Heart right ventricle (tissue), 16 donors: ENCODE measurements at regions not wholly inside any gene's neighbourhood (a gene's known extent, or its start where the extent isn't known, plus 50 kb on each side); places are given as distances from the start of the nearest gene placed in this dataset.

Source experiments
- ATAC-seq, 8 donors: fragments of 200-7000 bp; cut with Tn5 transposase; one replicate each; pipeline ENCODE4 v1.9.1; 2020; ENCODE audit warnings: mild to moderate bottlenecking in 8 of 8, moderate library complexity in 8 of 8, moderate number of reproducible peaks in 1 of 8
- DNase-seq, 2 donors: peaks; one replicate each; pipeline ENCODE4 v3.0.0-alpha.2; 2020
- H3K27ac ChIP-seq, 10 donors: fragments of 200-600 bp; sonication (generic) in 2 of 10; one replicate each; pipeline versions ENCODE4 v1.5.0 to v1.8.0; 2020 to 2022; ENCODE audit warnings: mild to moderate bottlenecking in 3 of 10
- H3K27me3 ChIP-seq, 7 donors: fragments of 200-600 bp; one replicate each; pipeline ENCODE4 v1.8.0; 2021 to 2022; ENCODE audit warnings: mild to moderate bottlenecking in 2 of 7
- H3K36me3 ChIP-seq, 9 donors: fragments of 200-600 bp; sonication (generic) in 1 of 9; one replicate each; pipeline versions ENCODE4 v1.5.0 to v1.8.0; 2020 to 2022; ENCODE audit warnings: mild to moderate bottlenecking in 2 of 9
- H3K4me1 ChIP-seq, 9 donors: fragments of 200-600 bp; sonication (generic) in 1 of 9; one replicate each; pipeline versions ENCODE4 v1.5.0 to v1.8.0; 2020 to 2022; ENCODE audit warnings: mild to moderate bottlenecking in 4 of 9
- H3K4me3 ChIP-seq, 10 donors: fragments of 200-600 bp; sonication (generic) in 2 of 10; one replicate each; pipeline versions ENCODE4 v1.5.0 to v1.8.0; 2020 to 2022; ENCODE audit warnings: mild to moderate bottlenecking in 7 of 10, moderate library complexity in 2 of 10
- H3K9me3 ChIP-seq, 11 donors: fragments of 200-600 bp in 10 of 11; sonication (generic) in 2 of 11; one replicate each; pipeline versions ENCODE4 v1.5.0 to v1.8.0; 2013 to 2022; ENCODE audit warnings: mild to moderate bottlenecking in 2 of 11, control low read depth in 1 of 11, moderate library complexity in 1 of 11
- CTCF ChIP-seq, 9 donors: fragments of 200-600 bp; sonication (generic) in 2 of 9; IDR thresholded peaks; one replicate each; pipeline versions ENCODE4 v1.5.0 to v1.8.0; 2021 to 2022; ENCODE audit warnings: antibody characterized with exemption in 9 of 9, mild to moderate bottlenecking in 5 of 9, moderate library complexity in 1 of 9
- WGBS, 2 donors: extraction: QIAGEN DNeasy Blood & Tissue Kit; methylation state at CpG; one replicate each; pipeline ENCODE4 v1.1.7; 2013; ENCODE audit warnings: inconsistent platforms in 1 of 2; 5-methylcytosine and 5-hydroxymethylcytosine counted together
- intact Hi-C, 10 donors: fragments of 100-400 bp; cut with DNase I; formaldehyde crosslinking; loops; one replicate each; pipeline versions ENCODE4 v1.11.1 to v1.14.2; 2022
- donor health status: Arrhythmogenic right ventricular cardiomyopathy.
- donor health status: ischemic (EF 13 %, LVEDD 7.1; RV severe dilation, severe dysfunction).
- donor health status: healthy with polysubstance abuse.
- donor health status: DM: no; HTN: yes; CAD: no.
- donor health status: DM: no; HTN: no; CAD: no.
- donor health status: ischemic (EF 25% LVEDD 6.9; RV normal size, moderate dysfunction).
- donor health status: ischemic (EF 25% LVEDD 5.7; RV mildly dilated, moderate dysfunction).
- donor health status: healthy.
- donor health status: DM: yes; HTN: yes; CAD: no.
- donor health status: Ischemic cardiomyopathy.
- donor health status: ischemic (EF 35%, LVEDD 5.7; RV mildly dilated, moderate dysfunction).
- donor health status: nonischemic (EF 11% LVEDD 7.7; RV severe dilation, severe dysfunction).
- donor health status: DM: yes; HTN: yes; CAD: no.
- donor health status: PGD.
- donor health status: ischemic (EF 29% LVEDD 5.4; RV normal size, mild dysfunction).
- donor health status: nonischemic (EF 23%, LVEDD 6.1; RV moderate dilation, normal function).

DNA sequence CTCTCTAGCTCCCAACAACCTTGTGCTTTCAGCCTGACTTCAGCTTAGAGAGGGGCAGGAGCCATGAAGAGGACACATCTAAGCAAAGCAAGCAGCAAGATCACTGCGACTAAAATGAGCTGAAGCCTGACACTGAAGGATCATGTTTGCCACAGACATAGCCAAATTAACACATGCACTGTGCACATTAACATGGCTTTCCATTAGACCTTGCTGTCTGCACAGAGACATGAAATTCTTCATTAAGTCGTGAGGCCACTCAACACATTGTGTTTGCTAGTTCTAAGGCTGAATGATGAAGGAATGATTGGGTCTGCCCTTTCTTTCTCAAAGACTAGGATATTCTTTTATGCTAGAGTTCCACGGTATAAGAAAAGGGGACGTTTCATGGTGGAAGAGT lies 558.3 kb upstream of the PSMD7 start:
- intact Hi-C loops: no loop called here
- Histone ChIP-seq H3K4me1 (no peaks in the 10 kb centered on the region), H3K4me3 (no peak overlapping the region), H3K9me3 (peaks cover 0 to 12% (median 0%) of the 10 kb centered on the region in 11 donors), H3K27me3 (no peaks in the 10 kb centered on the region), H3K36me3 (no peaks in the 10 kb centered on the region), H3K27ac (no peak overlapping the region)
- WGBS, 2 donors: 68 to 76% methylated on average over 4 of the region's 4 CpGs
- DNase-seq (no peak), ATAC-seq (no peak)
- no peak for TF ChIP-seq CTCF (IDR thresholded peaks at IDR 0.05)

- WGBS, 2 donors: 37 to 42% methylated on average over 3 of the region's 3 CpGs
- H3K4me1 ChIP-seq: no peaks in the 10 kb centered on the region
- DNase-seq (no peak), ATAC-seq (no peak)
- no peak overlapping the region for H3K4me3 ChIP-seq
- no peak overlapping the region for H3K27ac ChIP-seq
- peaks cover 0 to 16% (median 0%) of the 10 kb centered on the region in 11 donors for H3K9me3 ChIP-seq
- no peaks in the 10 kb centered on the region for H3K36me3 ChIP-seq
- H3K27me3 ChIP-seq: no peaks in the 10 kb centered on the region
- TF ChIP-seq CTCF (IDR thresholded peaks at IDR 0.05): no peak
- intact Hi-C loops: no loop called here
Observed at GRCh38 chr16:73737637-73738036, 559.0 kb upstream of the PSMD7 start.

GRCh38 chr16:73735954-73736353 lies 560.7 kb upstream of the PSMD7 start:
- ATAC-seq (no peak), DNase-seq (no peak)
- Histone ChIP-seq H3K4me1 (no peaks in the 10 kb centered on the region), H3K27ac (no peak overlapping the region), H3K4me3 (no peak overlapping the region), H3K9me3 (peaks cover 0 to 17% (median 0%) of the 10 kb centered on the region in 11 donors), H3K27me3 (no peaks in the 10 kb centered on the region), H3K36me3 (no peaks in the 10 kb centered on the region)
- no peak for TF ChIP-seq CTCF (IDR thresholded peaks at IDR 0.05)
- intact Hi-C loops: no loop called here
- 91 to 98% methylated on average over 1 of the region's 1 CpG for WGBS, 2 donors

- H3K9me3 ChIP-seq: peaks cover 0 to 17% (median 0%) of the 10 kb centered on the region in 11 donors
- WGBS, 2 donors: 92 to 93% methylated on average over 3 of the region's 3 CpGs
Observed at GRCh38 chr16:73735018-73735417, 561.6 kb upstream of the PSMD7 start.

More at GRCh38 chr16:73735018-73735417, 561.6 kb upstream of the PSMD7 start:
- ATAC-seq: no peak
- H3K4me3 ChIP-seq: no peak overlapping the region
- intact Hi-C loops: no loop called here
- no peaks in the 10 kb centered on the region for H3K4me1 ChIP-seq
- H3K27me3 ChIP-seq: no peaks in the 10 kb centered on the region
- no peak overlapping the region for H3K27ac ChIP-seq
- TF ChIP-seq CTCF (IDR thresholded peaks at IDR 0.05): no peak
- no peak for DNase-seq
- no peaks in the 10 kb centered on the region for H3K36me3 ChIP-seq
